ENCODE measurements at regions not wholly inside any gene's neighbourhood (a gene's known extent, or its start where the extent isn't known, plus 50 kb on each side); places are given as distances from the start of the nearest gene placed in this dataset.

DNA sequence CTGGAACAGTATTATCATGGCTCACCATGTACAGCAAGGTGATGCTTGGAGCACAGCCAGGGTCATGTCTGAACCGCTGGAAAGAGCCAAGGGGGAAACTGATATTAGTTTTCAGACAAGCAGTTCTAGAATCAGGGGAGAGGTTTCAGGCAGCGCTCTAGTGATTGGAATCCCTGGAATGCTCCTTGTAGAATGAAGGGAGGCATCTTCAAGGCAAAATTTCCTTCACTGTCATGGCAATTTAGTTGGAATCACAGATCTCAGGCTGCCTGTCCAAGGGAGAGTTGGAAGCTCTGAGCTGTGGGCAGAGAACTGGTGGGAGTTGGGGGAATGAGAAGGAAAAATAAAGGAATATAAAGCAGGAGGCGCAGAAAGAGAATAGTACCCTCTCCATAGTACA is 737.1 kb downstream of the PTPRU start:
- TF ChIP-seq, protein P1, sequence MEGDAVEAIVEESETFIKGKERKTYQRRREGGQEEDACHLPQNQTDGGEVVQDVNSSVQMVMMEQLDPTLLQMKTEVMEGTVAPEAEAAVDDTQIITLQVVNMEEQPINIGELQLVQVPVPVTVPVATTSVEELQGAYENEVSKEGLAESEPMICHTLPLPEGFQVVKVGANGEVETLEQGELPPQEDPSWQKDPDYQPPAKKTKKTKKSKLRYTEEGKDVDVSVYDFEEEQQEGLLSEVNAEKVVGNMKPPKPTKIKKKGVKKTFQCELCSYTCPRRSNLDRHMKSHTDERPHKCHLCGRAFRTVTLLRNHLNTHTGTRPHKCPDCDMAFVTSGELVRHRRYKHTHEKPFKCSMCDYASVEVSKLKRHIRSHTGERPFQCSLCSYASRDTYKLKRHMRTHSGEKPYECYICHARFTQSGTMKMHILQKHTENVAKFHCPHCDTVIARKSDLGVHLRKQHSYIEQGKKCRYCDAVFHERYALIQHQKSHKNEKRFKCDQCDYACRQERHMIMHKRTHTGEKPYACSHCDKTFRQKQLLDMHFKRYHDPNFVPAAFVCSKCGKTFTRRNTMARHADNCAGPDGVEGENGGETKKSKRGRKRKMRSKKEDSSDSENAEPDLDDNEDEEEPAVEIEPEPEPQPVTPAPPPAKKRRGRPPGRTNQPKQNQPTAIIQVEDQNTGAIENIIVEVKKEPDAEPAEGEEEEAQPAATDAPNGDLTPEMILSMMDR (conservative IDR thresholded peaks at IDR 0.05; ENCODE audit: low read depth, low read length) = no peak
- no peak for DNase-seq (ENCODE audit: low read depth)
- no peak overlapping the region for H3K4me3 ChIP-seq (ENCODE audit: low read depth, low read length)

DNA sequence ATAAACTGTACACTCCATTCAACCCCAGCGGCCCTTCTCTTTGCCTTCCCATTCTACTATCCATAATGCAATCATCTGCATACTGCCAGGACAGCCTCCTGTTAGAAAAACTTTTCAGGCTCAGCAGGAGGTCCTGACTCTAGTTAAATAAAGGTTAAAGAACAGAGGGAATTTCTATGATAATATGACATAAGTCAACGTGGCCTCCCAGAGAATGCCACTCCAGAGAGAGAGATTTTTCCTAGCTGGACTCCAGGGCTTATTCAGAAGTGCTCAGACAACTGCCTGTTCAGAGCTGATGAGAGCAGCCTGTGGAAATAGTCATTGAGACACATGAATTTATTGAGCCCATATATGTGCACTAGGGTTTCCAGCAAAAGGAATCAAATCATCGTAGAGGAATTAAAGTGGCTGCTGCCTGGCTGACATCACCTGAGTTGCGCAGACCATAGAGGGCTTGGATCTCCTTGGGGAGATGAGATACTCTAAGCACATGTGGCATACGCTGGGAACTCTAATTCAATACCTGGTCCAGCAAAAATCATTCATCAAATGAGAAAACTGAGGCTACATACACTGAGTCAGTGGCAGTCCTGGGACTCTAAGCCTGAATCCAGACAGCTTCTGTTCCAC is 736.2 kb downstream of the PTPRU start:
- DNase-seq (ENCODE audit: low read depth) = no peak
- no peak overlapping the region for H3K4me3 ChIP-seq (ENCODE audit: low read depth, low read length)
- TF ChIP-seq, protein P1 (conservative IDR thresholded peaks at IDR 0.05; ENCODE audit: low read depth, low read length) = no peak

DNA sequence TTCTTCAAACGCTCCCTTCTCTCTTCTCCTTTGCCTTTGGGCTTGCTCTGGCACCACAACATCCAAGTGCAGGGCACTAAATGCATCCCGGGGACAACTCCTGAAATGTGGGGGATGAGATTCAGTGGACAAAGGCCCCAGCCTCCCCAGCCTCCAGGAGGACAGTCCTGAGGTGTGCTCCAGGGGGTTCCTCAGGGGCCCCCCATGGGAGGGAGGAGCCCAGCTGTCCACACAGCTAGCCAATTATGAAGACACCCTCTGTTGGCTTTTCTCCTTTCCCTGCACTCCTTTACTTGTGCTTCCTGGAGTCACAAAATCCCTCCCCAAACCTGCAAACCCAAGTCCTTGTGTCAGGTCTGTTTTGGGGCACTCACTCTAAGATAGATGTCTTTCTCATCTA is 735.4 kb downstream of the PTPRU start:
- TF ChIP-seq, protein P1 (conservative IDR thresholded peaks at IDR 0.05; ENCODE audit: low read depth, low read length) = no peak
- no peak for DNase-seq (ENCODE audit: low read depth)
- no peak overlapping the region for H3K4me3 ChIP-seq (ENCODE audit: low read depth, low read length)

DNA sequence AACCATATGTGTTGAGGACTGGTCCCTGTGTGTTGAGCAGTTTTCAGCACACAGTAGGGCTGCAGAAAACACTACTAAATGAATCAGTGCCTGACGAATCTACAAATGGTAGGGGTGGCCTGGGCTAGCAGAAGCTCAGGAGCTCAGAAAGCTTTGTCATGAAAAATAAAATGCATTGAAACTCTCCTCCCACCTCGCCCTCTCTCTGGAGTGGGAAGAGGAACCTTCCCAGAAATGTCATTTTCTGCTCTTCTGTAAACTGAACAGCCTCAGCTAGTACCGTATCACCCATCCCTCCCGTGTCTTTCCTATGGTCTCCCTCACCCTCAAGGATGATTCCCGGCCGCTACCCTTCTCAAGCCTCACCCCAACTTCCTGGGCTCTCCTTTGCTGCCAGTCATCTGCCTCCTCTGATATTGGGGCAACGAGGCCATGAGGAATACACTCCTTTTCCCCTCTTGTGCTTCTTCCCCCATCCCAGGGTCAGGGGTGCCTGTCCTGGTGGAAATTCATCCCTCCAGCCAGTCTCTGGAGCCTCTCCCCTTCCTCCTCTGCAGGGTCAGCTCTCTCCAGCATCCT is 734.5 kb downstream of the PTPRU start:
- no peak for DNase-seq (ENCODE audit: low read depth)
- TF ChIP-seq, protein P1 (conservative IDR thresholded peaks at IDR 0.05; ENCODE audit: low read depth, low read length) = no peak
- H3K4me3 ChIP-seq (ENCODE audit: low read depth, low read length) = no peak overlapping the region

DNA sequence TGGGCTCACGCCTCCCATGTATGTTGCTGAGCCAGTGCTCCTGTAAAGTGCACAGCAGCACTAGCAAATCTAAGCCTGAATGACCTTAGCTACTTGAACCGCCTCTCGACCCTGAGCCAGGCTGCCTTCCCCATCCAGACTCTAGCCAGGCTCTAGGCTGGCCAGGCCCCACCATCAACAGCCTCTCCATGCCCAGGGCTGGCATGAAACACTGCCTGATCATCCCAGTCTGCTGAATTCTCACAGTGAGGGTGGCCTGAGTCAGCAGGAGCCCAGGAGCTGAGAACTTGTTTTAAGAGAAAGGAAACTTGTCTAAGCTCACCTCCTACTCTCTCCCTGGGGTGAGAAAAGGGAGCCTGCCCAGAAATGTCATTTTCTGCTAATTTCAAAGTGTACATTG is 733.3 kb downstream of the PTPRU start:
- no peak overlapping the region for H3K4me3 ChIP-seq (ENCODE audit: low read depth, low read length)
- no peak for DNase-seq (ENCODE audit: low read depth)
- TF ChIP-seq, protein P1 (conservative IDR thresholded peaks at IDR 0.05; ENCODE audit: low read depth, low read length) = no peak

DNA sequence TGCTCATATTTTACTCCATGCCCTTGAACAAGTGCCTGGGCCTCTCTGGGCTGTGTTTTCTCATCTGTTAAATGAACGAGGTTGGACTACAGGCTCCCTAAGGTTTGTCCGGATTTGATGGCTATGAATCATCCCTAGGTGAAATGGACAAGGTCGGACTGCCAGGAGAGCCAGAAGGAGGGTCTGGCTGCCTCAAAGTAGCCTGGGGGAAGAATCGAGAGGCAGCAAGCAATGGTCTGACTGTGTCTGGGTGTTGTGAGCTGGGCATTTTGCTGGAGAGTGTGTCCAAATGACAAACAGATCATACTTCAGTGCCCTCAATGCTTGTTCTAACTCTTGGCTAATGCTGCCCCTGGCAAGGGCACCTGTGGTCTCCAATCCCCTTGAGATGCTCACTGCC is 730.9 kb downstream of the PTPRU start:
- TF ChIP-seq, protein P1 (conservative IDR thresholded peaks at IDR 0.05; ENCODE audit: low read depth, low read length) = no peak
- no peak overlapping the region for H3K4me3 ChIP-seq (ENCODE audit: low read depth, low read length)
- DNase-seq (ENCODE audit: low read depth) = no peak

DNA sequence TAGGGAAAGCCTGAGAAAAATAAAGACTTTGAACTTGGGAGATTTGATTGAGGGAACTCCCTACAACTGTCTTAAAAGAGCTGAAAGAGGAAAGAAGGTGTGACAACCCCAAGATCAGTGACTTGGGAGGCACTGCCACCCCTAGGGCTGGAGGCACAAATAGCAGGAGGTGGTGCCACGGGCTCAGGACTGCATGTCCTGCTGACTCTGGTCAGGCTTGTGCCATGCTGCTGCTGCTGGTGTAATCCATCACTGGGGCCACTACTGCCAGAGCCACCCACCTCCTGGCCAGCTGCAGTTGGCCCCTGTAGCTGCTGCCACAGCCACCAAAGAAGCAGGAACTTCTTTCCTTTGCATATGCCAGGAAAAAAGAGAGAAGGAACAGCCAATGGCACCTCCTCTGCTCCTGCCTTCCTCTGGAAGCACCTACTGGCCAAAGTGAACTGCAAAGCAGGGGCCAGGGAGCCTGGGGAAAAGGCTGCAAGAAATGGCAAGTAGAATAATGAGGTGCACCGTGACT is 730.3 kb downstream of the PTPRU start:
- TF ChIP-seq, protein P1 (conservative IDR thresholded peaks at IDR 0.05; ENCODE audit: low read depth, low read length) = no peak
- DNase-seq (ENCODE audit: low read depth) = no peak
- H3K4me3 ChIP-seq (ENCODE audit: low read depth, low read length) = no peak overlapping the region

All from epithelial cell of proximal tubule (primary cell).